ENCODE measurements at regions not wholly inside any gene's neighbourhood (a gene's known extent, or its start where the extent isn't known, plus 50 kb on each side); places are given as distances from the start of the nearest gene placed in this dataset.
"Not testable (repeated sequence)": the region's sequence is repeated elsewhere in the genome, so short reads cannot be mapped to it uniquely, and the experiment has no call there.

DNA sequence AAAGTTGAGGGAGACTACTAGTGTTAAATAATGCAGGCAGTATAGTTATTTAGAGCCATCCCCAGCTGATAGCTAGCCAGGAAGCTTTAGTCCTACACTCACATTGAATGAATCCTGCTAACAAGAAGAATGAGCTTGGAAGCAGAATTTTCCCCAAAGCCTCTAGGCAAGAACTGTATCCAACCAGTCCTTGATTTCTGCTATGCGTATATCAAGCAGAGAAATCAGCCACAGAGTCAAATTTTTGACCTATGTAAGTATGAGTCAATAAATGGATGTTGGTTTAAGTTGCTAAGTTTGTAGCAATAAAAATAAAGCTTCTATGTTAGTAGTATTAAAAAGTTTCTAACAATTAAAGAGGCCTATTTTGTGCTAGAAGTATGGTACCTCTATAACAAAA lies 672.1 kb upstream of the CHD1 start:
- peak; percentile 3 for DNase-seq (ENCODE audit: low spot score)

- DNase-seq (ENCODE audit: low spot score): no peak
These were observed 662.0 kb upstream of the CHD1 start for GRCh38 chr5:99590806-99591205.

DNA sequence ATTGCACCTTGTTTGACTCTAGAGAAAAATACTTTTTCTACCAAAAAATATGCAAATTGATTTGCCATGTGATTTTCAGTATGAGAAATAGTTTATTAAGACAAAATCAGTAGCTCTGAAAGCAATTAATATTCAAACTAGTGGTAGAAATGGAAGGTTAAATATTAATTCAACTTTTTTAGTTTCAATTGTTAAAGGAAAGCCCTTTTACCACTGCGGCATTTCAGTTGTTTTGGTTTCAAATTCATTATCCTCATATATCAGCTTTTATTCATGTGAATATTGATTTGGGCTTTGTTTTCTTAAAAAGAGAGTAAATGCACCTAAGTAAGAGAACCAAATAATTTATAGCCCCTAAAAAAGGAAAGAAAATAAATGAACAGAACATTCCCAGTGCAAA lies 660.6 kb upstream of the CHD1 start:
- no peak for DNase-seq (ENCODE audit: low spot score)

DNA sequence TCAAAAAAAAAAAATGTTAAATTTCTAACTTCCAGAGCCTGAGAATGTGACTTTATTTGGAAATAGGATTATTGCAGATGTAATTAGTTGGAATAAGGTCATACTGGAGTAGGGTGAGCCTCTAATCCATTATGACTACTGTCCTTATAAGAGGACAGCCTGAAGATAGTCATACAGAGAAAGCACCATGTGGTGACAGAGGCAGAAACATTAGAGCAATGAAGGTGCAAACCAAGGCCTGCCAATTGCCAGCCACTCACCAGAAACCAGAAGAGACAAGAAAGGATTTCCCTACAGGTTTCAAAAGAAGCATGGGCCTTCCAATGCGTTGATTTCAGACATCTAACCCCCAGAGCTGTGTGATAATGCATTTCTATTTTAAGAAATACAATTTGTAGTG lies 659.2 kb upstream of the CHD1 start:
- DNase-seq (ENCODE audit: low spot score): no peak

DNA sequence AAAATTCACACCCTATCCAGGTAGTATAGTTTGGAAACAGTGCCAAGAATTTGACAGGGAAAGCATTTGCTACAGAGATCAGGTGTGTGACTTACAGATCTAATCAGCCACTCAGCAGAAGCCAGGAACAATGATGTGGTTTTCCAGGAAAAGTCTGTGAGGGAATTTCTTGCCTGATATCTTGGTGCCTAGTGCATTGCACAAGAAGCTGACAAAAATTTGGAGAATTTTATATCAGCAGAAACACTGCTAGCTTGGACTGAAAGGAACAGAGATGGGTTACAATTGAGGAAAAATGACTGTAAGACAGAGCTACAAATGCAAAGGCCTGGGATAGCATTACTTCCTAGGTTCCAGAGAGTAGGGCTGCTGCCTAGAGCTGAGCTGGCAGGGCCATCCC lies 658.1 kb upstream of the CHD1 start:
- no peak for DNase-seq (ENCODE audit: low spot score)

- DNase-seq (ENCODE audit: low spot score): not testable (repeated sequence)
These were observed 652.4 kb upstream of the CHD1 start for GRCh38 chr5:99581204-99581603.

DNA sequence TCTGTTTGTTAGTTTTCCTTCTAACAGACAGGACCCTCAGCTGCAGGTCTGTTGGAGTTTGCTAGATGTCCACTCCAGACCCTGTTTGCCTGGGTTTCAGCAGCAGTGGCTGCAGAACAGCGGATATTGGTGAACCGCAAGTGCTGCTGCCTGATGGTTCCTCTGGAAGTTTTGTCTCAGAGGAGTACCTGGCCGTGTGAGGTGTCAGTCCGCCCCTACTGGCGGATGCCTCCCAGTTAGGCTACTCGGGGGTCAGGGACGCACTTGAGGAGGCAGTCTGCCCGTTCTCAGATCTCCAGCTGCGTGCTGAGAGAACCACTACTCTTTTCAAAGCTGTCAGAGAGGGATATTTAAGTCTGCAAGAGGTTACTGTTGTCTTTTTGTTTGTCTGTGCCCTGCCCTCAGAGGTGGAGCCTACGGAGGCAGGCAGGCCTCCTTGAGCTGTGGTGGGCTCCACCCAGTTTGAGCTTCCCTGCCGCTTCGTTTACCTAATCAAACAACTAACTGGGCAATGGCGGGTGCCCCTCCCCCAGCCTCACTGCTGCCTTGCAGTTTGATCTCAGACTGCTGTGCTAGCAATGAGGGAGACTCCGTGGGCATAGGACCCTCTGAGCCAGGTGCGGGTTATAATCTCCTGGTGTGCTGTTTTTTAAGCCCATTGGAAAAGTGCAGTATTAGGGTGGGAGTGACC lies 634.3 kb upstream of the CHD1 start:
- peak; percentile 16 for DNase-seq (ENCODE audit: low spot score)

DNA sequence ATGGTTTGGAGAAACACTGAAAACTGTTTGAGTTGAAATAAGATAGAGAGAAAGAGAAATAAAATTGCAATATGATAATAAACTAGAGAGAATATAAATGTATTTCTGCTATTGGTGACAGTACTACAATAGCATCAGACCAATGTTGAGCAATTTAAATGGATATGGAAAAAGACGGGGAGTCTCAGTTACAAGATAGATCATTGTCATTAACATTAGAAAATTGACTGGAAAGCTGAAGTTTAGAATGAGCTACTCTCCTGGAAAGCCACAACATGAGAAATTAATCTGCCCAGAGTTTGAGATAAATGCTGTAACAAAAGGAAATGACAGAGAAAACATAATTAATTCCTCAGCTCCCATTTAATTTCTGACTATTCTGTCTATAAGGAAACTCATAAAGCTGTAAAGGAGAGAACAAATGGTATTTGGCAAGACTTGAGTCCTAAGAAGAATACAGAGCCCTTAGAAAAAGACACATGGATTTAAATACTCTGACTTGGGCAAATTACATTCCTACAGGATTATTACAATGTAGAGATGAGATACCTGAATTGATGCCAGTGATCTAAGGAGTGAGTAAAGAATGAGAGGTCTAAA lies 624.5 kb upstream of the CHD1 start:
- DNase-seq (ENCODE audit: low spot score): no peak

GRCh38 chr5:99544356-99544755 lies 615.5 kb upstream of the CHD1 start:
- DNase-seq (ENCODE audit: low spot score): no peak

DNA sequence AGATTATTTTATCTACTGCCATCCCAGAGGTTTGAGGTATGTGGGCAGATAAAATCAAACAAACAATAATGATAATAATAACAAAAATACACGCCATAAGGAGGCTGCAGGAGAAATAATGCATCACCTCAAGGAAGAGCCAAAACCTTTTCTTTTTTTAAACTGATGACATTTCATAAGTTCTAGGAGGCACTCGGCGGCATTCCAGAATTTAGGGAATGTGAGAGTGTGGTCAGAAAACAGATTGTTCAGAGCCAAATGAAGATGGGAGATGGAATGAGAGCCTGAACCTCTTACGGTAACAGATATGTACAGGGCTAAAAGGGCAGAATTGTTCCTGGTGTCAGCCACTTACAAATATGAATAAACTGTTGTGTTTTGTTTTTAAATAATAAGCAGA lies 615.0 kb upstream of the CHD1 start:
- DNase-seq (ENCODE audit: low spot score): no peak

- DNase-seq (ENCODE audit: low spot score): not testable (repeated sequence)
These were observed 605.4 kb upstream of the CHD1 start for GRCh38 chr5:99534241-99534640.

- DNase-seq (ENCODE audit: low spot score): not testable (repeated sequence)
These were observed 592.9 kb upstream of the CHD1 start for GRCh38 chr5:99521666-99522065.

GRCh38 chr5:99515864-99516490 lies 587.2 kb upstream of the CHD1 start:
- not testable (repeated sequence) for DNase-seq (ENCODE audit: low spot score)

DNA sequence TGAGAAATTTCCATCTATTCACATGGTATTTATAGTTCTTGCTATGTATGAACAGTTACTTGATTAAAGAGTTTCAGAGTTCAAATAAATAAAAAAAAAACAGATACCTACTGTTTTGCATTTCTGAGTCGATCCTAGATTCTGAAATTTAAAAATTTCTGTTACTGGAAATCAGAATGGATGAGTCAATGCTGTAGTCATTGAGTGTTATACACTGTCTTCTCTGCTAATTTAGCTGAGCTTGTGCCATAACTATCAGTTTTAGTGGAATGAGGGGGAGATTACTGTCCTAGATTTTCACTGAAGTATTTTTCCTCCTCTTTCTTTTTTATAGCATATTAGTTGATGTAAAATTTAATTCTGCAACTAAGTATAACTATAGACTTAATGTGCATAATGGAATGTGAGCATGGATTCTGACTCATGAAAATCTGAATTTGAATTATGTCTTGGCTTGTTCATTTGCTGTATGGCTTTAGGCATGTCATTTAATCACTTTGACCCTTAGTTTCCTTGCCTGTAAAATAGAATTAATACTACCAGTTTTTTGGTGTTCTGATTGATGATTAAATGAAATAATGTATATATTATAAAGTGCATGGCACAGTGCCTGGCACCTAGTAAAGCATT lies 581.5 kb upstream of the CHD1 start:
- DNase-seq (ENCODE audit: low spot score): not testable (repeated sequence)

- DNase-seq (ENCODE audit: low spot score): not testable (repeated sequence)
These were observed 580.3 kb upstream of the CHD1 start for GRCh38 chr5:99509064-99509463.

- DNase-seq (ENCODE audit: low spot score): not testable (repeated sequence)
These were observed 566.6 kb upstream of the CHD1 start for GRCh38 chr5:99495456-99495855.

DNA sequence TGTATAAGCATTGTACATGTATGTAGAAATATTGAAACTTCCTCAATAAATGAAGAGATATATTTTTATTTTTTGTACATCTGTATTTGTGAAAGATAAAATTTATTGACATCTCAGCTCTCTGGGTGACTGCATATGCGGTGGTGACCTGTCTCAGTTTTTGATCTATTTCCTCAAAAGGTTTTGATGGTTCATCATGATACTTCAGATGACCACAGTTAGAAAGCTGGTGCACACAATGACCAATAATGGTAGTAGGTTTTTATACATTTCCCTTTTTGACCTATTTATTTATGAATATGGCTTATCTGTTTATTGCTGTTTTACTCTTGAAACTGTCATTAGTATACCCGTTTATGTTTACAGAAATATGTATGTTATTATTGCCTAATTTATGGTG lies 549.6 kb upstream of the CHD1 start:
- not testable (repeated sequence) for DNase-seq (ENCODE audit: low spot score)

DNA sequence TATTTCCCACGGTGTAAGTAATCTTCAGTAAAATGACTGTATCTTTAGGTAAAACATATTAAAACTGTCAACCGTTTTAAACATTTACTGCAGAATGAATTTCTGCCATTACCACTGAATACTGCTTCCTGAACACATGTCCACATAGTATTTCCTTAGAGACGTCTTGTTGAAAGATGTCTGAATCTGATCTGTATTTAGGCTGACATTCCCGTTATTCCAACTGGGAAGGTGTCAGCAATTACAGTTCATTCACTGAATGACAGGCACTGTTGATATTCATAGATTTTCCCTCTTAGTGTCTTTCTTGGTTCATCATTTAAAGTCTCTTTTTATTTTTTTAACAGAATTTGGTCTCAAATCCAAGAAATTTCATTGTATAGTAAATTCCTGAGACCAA lies 544.5 kb upstream of the CHD1 start:
- not testable (repeated sequence) for DNase-seq (ENCODE audit: low spot score)

- DNase-seq (ENCODE audit: low spot score): not testable (repeated sequence)
These were observed 542.9 kb upstream of the CHD1 start for GRCh38 chr5:99471726-99472125.

DNA sequence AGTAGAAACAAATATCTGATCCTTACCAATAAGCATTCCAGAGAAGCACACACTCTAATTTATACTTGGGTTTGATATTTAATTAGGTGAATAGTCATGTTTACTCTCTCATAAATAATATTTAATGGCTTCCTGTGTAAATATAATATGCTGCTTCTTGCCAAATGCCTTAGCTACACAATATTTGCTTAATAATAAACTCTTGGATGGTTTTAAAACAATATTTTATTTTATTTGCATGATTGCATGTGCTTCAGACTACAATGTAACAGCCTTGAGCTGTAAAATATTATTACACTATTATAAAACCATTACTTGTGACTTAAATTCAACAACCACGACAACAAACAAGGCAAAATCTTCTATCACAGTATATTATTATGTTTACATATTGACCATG lies 542.4 kb upstream of the CHD1 start:
- not testable (repeated sequence) for DNase-seq (ENCODE audit: low spot score)

DNA sequence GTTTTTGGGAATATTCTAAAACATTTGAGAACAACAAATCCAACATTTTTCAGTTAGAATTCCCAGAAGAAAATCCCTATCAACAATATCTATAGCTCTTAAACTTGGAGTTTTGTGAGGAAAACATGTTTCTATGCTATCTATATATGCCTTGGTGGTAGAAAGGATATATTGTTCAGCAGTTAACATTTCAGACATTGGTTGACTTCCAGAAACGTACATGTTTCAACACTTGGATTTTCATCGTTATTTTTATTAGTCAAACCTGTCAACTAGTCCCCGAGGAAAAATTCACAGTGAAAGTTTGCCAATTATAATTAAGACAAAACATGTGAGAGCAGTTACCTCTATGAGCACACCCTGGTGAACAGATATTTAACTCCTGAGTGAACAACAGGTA lies 541.8 kb upstream of the CHD1 start:
- not testable (repeated sequence) for DNase-seq (ENCODE audit: low spot score)

DNA sequence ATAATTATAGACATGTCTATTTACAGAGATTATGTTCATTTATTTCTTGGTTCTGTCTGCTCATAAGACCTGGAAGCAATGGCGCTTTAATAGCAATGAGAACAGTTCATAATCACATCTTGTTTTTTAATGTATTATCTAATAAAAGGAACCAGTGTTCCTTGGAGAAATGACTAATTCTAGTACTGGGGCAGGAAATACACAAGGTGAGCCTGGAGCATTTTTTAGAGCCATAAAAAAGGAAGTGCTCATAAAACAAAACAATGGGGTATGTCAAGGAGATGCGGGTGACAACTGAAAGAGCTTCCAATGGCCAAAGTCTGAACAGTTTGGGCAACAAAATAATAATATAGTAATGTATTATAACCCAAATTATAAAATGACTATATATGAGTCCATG lies 531.9 kb upstream of the CHD1 start:
- peak; percentile 54 for DNase-seq (ENCODE audit: low spot score)

GRCh38 chr5:99453196-99453595 lies 524.4 kb upstream of the CHD1 start:
- DNase-seq (ENCODE audit: low spot score): no peak

Measured in HT-29 (cell line).